ENCODE measurements at regions not wholly inside any gene's neighbourhood (a gene's known extent, or its start where the extent isn't known, plus 50 kb on each side); places are given as distances from the start of the nearest gene placed in this dataset.

DNA sequence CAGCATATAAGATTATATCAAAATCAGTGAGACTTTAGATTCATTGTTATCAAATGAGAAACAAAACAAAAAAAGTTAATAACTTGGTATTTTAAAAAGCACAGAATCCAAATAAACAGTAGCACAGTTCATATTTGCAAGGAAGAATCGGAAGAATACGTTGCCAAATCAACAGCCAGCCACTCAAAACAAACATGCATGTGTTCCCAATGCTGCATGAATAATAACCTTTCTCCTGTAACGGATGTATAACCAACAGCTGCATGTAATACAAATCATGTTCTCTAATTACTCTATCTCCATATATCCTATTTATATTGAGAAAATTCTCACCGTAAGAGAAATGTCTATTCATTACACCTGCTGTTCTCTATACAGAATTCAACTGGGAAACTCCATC is 98.9 kb upstream of the FOXD3 start:
- TF ChIP-seq CTCF (conservative IDR thresholded peaks at IDR 0.05 in 1 of 2, IDR thresholded peaks at IDR 0.05 in 1 of 2; ENCODE audit: low read depth in 1 of 2, low read length in 2 of 2) (no peak), EZH2 (IDR thresholded peaks at IDR 0.05; ENCODE audit: low read length, missing control alignments) (no peak)

Data from fibroblast of lung (primary cell).